Smooth muscle cell (in vitro differentiated cells): ENCODE measurements at regions not wholly inside any gene's neighbourhood (a gene's known extent, or its start where the extent isn't known, plus 50 kb on each side); places are given as distances from the start of the nearest gene placed in this dataset.
A peak's percentile ranks its signal among the peaks of the same experiment; 100 is the strongest.

Experiments used
- DNase-seq: peaks from one replicate; lab custom pipeline; 2025; ENCODE audit not compliant: unreplicated experiment; lab: John Stamatoyannopoulos, UW
- H2AFZ ChIP-seq: fragments of 200-600 bp; sonication (generic); 2 replicates; pipeline ENCODE4 v1.6.0; 2016; ENCODE audit warnings: antibody characterized with exemption, low read depth, mild to moderate bottlenecking
- H3F3A ChIP-seq: fragments of 200-600 bp; sonication (generic); 2 replicates; pipeline ENCODE4 v1.6.0; 2017; ENCODE audit warnings: antibody characterized with exemption, low read depth
- H3K27ac ChIP-seq: fragments of 200-600 bp; sonication (generic); 2 replicates; pipeline ENCODE4 v1.5.1; 2016; ENCODE audit warnings: low read depth, mild to moderate bottlenecking
- H3K27me3 ChIP-seq: fragments of 200-600 bp; sonication (generic); 2 replicates; pipeline ENCODE4 v1.6.1; 2016; ENCODE audit warnings: low read depth, mild to moderate bottlenecking
- H3K36me3 ChIP-seq: fragments of 200-600 bp; sonication (generic); 2 replicates; pipeline ENCODE4 v1.5.1; 2016; ENCODE audit warnings: low read depth
- H3K4me1 ChIP-seq: fragments of 200-600 bp; sonication (generic); 2 replicates; pipeline ENCODE4 v1.5.1; 2016; ENCODE audit warnings: low read depth
- H3K4me2 ChIP-seq: fragments of 200-600 bp; sonication (generic); 2 replicates; pipeline ENCODE4 v1.6.0; 2016; ENCODE audit warnings: mild to moderate bottlenecking
- H3K4me3 ChIP-seq: fragments of 200-600 bp; sonication (generic); 2 replicates; pipeline ENCODE4 v1.5.1; 2016; ENCODE audit warnings: mild to moderate bottlenecking
- H3K79me2 ChIP-seq: fragments of 200-600 bp; sonication (generic); 2 replicates; pipeline ENCODE4 v1.6.0; 2016; ENCODE audit warnings: low read depth, mild to moderate bottlenecking
- H3K9ac ChIP-seq: fragments of 200-600 bp; sonication (generic); 2 replicates; pipeline ENCODE4 v1.6.0; 2016; ENCODE audit warnings: low read depth
- H3K9me3 ChIP-seq: fragments of 200-600 bp; sonication (generic); replicated peaks from 2 replicates; pipeline ENCODE4 v1.5.1; 2016; ENCODE audit warnings: low read depth
- H4K20me1 ChIP-seq: fragments of 200-600 bp; sonication (generic); 2 replicates; pipeline ENCODE4 v1.6.0; 2016; ENCODE audit warnings: low read depth
- CTCF ChIP-seq: fragments of 200-600 bp; sonication (generic); IDR thresholded peaks from 2 replicates; pipeline ENCODE4 v1.5.1; 2017; ENCODE audit warnings: borderline replicate concordance, mild to moderate bottlenecking, antibody characterized with exemption; ENCODE audit not compliant: insufficient read depth, poor library complexity, severe bottlenecking
- WGBS: methylation state at CpG from one replicate; pipeline ENCODE4 v1.1.7; 2016; ENCODE audit warnings: low lambda C conversion rate; 5-methylcytosine and 5-hydroxymethylcytosine counted together

DNA sequence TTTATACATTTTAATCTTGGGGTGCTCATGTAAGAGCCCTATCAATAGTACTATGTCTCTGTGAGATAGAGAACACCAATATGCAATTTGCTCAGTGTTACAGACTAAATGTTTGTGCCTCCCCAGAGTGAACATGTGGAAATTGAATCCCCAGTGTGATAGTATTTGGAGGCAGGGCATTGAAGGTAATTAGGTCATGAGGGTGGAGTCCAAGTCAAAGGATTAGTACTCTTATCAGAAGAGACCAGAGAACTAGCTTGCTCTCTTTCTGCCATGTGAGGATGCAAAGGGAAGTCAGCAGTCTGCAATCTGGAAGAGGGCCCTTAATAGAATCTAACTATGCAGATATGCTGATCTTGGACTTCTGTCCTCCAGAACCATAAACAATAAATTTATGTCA, 1317.0 kb downstream of the STIM2 start:
- Histone ChIP-seq H3K36me3 (no peaks in the 10 kb centered on the region), H3K4me1 (no peaks in the 10 kb centered on the region), H3K9ac (no peak overlapping the region), H3K27me3 (no peaks in the 10 kb centered on the region), H3K79me2 (no peaks in the 10 kb centered on the region), H3K27ac (no peak overlapping the region), H3K9me3 (no peaks in the 10 kb centered on the region), H4K20me1 (no peaks in the 10 kb centered on the region), H3K4me2 (no peak overlapping the region), H3F3A (no peaks in the 10 kb centered on the region), H2AFZ (no peak overlapping the region), H3K4me3 (no peak overlapping the region)
- TF ChIP-seq CTCF: no peak
- no peak for DNase-seq

DNA sequence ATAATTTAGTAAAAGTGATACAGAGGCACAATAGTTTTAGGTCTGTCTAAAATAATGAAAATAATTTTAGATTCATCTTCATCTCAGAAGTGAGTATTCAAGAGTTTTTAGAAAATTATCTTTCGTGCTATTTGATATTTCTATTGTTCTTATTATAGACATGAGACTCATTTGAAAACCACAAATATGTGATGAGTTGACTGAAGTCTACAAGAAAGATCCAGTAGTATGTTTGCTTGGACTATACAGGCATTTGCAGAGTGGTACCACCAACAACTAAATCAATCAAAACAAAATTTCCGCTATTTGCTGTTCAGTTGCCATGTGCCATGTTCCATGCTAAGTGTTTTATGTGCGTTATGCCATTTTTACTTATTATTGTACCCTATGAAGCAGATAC, 1318.5 kb downstream of the STIM2 start:
- DNase-seq: no peak
- WGBS: 91% methylated on average over 3 of the region's 3 CpGs

GRCh38 chr4:28209371-28209924, 1348.8 kb downstream of the STIM2 start:
- H3K9ac ChIP-seq: no peak overlapping the region
- H3K9me3 ChIP-seq: peaks cover 3% of the 10 kb centered on the region
- H4K20me1 ChIP-seq: no peaks in the 10 kb centered on the region
- no peaks in the 10 kb centered on the region for H3K36me3 ChIP-seq
- no peak overlapping the region for H3K4me3 ChIP-seq
- DNase-seq: no peak
- WGBS: 35% methylated on average over 1 of the region's 1 CpG
- H3K4me1 ChIP-seq: no peaks in the 10 kb centered on the region
- no peak for TF ChIP-seq CTCF
- no peak overlapping the region for H3K4me2 ChIP-seq
- peaks cover 12% of the 10 kb centered on the region for H3F3A ChIP-seq
- no peak overlapping the region for H2AFZ ChIP-seq
- H3K27ac ChIP-seq: no peak overlapping the region
- no peaks in the 10 kb centered on the region for H3K79me2 ChIP-seq
- no peaks in the 10 kb centered on the region for H3K27me3 ChIP-seq

More for the DNA sequence above, 1318.5 kb downstream of the STIM2 start:
- Histone ChIP-seq H3K9ac (no peak overlapping the region), H2AFZ (no peak overlapping the region), H3K9me3 (no peaks in the 10 kb centered on the region), H4K20me1 (no peaks in the 10 kb centered on the region), H3K4me1 (no peaks in the 10 kb centered on the region), H3K79me2 (no peaks in the 10 kb centered on the region), H3K27me3 (no peaks in the 10 kb centered on the region), H3K27ac (no peak overlapping the region), H3K4me3 (no peak overlapping the region), H3F3A (no peaks in the 10 kb centered on the region), H3K4me2 (no peak overlapping the region), H3K36me3 (no peaks in the 10 kb centered on the region)
- TF ChIP-seq CTCF: no peak

DNA sequence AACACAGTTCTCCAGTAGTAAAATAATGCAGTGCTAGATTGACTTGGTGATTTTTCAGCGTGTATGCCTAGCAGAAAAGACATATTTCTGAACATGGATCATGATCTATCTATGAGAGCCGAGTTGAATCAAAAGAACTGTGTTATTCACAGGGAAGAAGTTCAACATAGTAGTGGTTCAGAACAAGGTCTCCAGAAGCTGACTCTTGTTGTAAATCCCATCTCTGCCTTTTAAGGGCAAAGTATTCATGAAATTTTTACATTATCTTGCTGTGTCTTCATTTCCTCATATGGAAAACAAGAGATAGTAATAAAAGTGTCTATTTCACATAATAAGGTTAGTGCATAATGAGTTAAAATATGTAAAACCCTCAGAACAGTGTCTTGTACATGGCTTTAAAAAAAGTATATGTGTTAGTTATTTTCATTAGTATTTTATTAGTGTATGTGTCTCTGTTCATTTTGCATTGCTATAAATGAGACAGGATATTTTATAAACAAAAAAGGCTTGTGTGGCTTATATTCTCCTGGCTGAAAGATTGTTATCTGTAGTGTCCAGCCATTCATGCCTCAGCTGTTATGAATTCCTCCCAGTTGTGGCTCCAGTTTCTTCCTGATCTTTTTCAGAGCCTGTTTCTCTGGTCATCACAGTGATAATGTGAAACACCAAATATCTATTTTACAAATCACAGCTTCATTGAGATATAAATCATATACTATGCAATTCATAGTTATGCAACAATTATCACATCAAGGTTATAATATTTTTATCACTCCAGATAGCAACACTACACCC, 1351.2 kb downstream of the STIM2 start:
- TF ChIP-seq CTCF: no peak
- Histone ChIP-seq H3K4me3 (no peak overlapping the region), H2AFZ (peak overlapping the region; percentile 77), H3K27me3 (no peaks in the 10 kb centered on the region), H3K4me1 (no peaks in the 10 kb centered on the region), H3K9me3 (no peaks in the 10 kb centered on the region), H4K20me1 (no peaks in the 10 kb centered on the region), H3F3A (peaks cover 12% of the 10 kb centered on the region), H3K79me2 (no peaks in the 10 kb centered on the region), H3K9ac (no peak overlapping the region), H3K36me3 (no peaks in the 10 kb centered on the region), H3K27ac (peak overlapping the region; percentile 37), H3K4me2 (peak overlapping the region; percentile 78)
- 42% methylated on average over 2 of the region's 2 CpGs for WGBS
- DNase-seq: no peak
